Hepatocyte (in vitro differentiated cells): ENCODE measurements at regions not wholly inside any gene's neighbourhood (a gene's known extent, or its start where the extent isn't known, plus 50 kb on each side); places are given as distances from the start of the nearest gene placed in this dataset.

ENCODE experiments used
- CTCF ChIP-seq: fragments of 200-600 bp; sonication (generic); IDR thresholded peaks from 2 replicates; pipeline ENCODE4 v1.5.1; 2016; ENCODE audit warnings: antibody characterized with exemption, mild to moderate bottlenecking; ENCODE audit not compliant: poor library complexity
- EZH2 ChIP-seq: fragments of 200-600 bp; sonication (generic); IDR thresholded peaks from 2 replicates; pipeline ENCODE4 v1.6.1; 2016; ENCODE audit warnings: antibody characterized with exemption, mild to moderate bottlenecking, borderline replicate concordance

GRCh38 chr22:22148905-22149304, 95.7 kb upstream of the VPREB1 start:
- TF ChIP-seq CTCF (no peak), EZH2 (no peak)
